PC-9 (cell line): ENCODE measurements at regions not wholly inside any gene's neighbourhood (a gene's known extent, or its start where the extent isn't known, plus 50 kb on each side); places are given as distances from the start of the nearest gene placed in this dataset.

Experiments used
- BruUV-seq: library from RNA; stranded (reverse); fragments of 400-500 nt; replicated peaks from 2 replicates; lab custom pipeline; 2021; lab: Mats Ljungman, UMichigan
- CTCF ChIA-PET: fragments of 300-600 bp; sonication (Branson Sonifier 250); formaldehyde crosslinking; loops from one replicate; lab custom pipeline; 2022; ENCODE audit warnings: antibody characterized with exemption; lab: Charles Lee
- POLR2A ChIA-PET: fragments of 300-600 bp; sonication (Branson Sonifier 250); formaldehyde crosslinking; loops from one replicate; lab custom pipeline; 2022; ENCODE audit warnings: antibody characterized with exemption; ENCODE audit not compliant: unreplicated experiment; lab: Charles Lee
- DNase-seq, 2 experiments: peaks; one replicate each; pipeline versions ENCODE4 v3.0.0 to v3.0.0-alpha.2; 2015 to 2022; ENCODE audit warnings: mixed read lengths in 1 of 2
- H2AFZ ChIP-seq: fragments of 200-600 bp; sonication (generic); 2 replicates; pipeline ENCODE4 v1.8.1; 2017; ENCODE audit warnings: antibody characterized with exemption
- H3F3A ChIP-seq: fragments of 200-600 bp; sonication (generic); 2 replicates; pipeline ENCODE4 v1.8.1; 2017; ENCODE audit warnings: antibody characterized with exemption, mild to moderate bottlenecking, low read depth; ENCODE audit not compliant: insufficient read depth
- H3K27ac ChIP-seq: fragments of 200-600 bp; sonication (generic); 2 replicates; pipeline ENCODE4 v1.6.1; 2016; ENCODE audit warnings: mixed run types
- H3K27me3 ChIP-seq: fragments of 200-600 bp; sonication (generic); 2 replicates; pipeline ENCODE4 v1.6.1; 2016; ENCODE audit warnings: low read depth, mixed run types; ENCODE audit not compliant: insufficient read depth
- H3K36me3 ChIP-seq: fragments of 200-600 bp; sonication (generic); 2 replicates; pipeline ENCODE4 v1.6.1; 2016; ENCODE audit warnings: low read depth, mixed run types
- H3K4me1 ChIP-seq: fragments of 200-600 bp; sonication (generic); replicated peaks from 2 replicates; pipeline ENCODE4 v1.6.1; 2016; ENCODE audit warnings: mixed run types; ENCODE audit not compliant: insufficient read depth
- H3K4me2 ChIP-seq: fragments of 200-600 bp; sonication (generic); 2 replicates; pipeline ENCODE4 v1.6.1; 2017; ENCODE audit warnings: mixed run types
- H3K4me3 ChIP-seq: fragments of 200-600 bp; sonication (generic); 2 replicates; pipeline ENCODE4 v1.6.1; 2016; ENCODE audit warnings: mixed run types
- H3K79me2 ChIP-seq: fragments of 200-600 bp; sonication (generic); 2 replicates; pipeline ENCODE4 v1.6.1; 2017; ENCODE audit warnings: low read depth, mixed run types
- H3K9me2 ChIP-seq: fragments of 200-600 bp; sonication (generic); 2 replicates; pipeline ENCODE4 v1.8.1; 2017; ENCODE audit warnings: mild to moderate bottlenecking; ENCODE audit not compliant: insufficient read depth
- H3K9me3 ChIP-seq: fragments of 200-600 bp; sonication (generic); 2 replicates; pipeline ENCODE4 v1.8.1; 2016; ENCODE audit warnings: low read depth; ENCODE audit not compliant: insufficient read depth
- H4K20me1 ChIP-seq: fragments of 200-600 bp; sonication (generic); 2 replicates; pipeline ENCODE4 v1.8.1; 2017; ENCODE audit not compliant: insufficient read depth
- CTCF ChIP-seq: fragments of 200-600 bp; sonication (generic); conservative IDR thresholded peaks from 2 replicates; pipeline ENCODE4 v1.6.1; 2017; ENCODE audit warnings: mixed run types, antibody characterized with exemption, mild to moderate bottlenecking, moderate library complexity
- EZH2 ChIP-seq: fragments of 200-600 bp; sonication (generic); IDR thresholded peaks from 2 replicates; pipeline ENCODE4 v1.8.0; 2017; ENCODE audit warnings: antibody characterized with exemption, low read depth
- intact Hi-C: fragments of 100-400 bp; cut with micrococcal nuclease; formaldehyde crosslinking; loops from one replicate; pipeline ENCODE4 v1.10.0; 2022; ENCODE audit not compliant: unreplicated experiment

- BruUV-seq = no TSS peak
- CTCF ChIA-PET = no interaction called here
- H3K27ac ChIP-seq = no peak overlapping the region
- H3K27me3 ChIP-seq = 0 out of 2 replicates have a peak, but pooled peaks cover 10% of the 10 kb centered on the region
- TF ChIP-seq EZH2 (no peak), CTCF (no peak)
- no peaks in the 10 kb centered on the region for H3K36me3 ChIP-seq
- POLR2A ChIA-PET = no interaction called here
- H3K9me3 ChIP-seq = no peaks in the 10 kb centered on the region
- no peak overlapping the region for H3K4me3 ChIP-seq
- H3K4me1 ChIP-seq = no peaks in the 10 kb centered on the region
- H3K4me2 ChIP-seq = no peak overlapping the region
- no peak overlapping the region for H2AFZ ChIP-seq
- DNase-seq = no peak
- H3K9me2 ChIP-seq = no peaks in the 10 kb centered on the region
- no peaks in the 10 kb centered on the region for H3K79me2 ChIP-seq
- intact Hi-C loops = no loop called here
- H3F3A ChIP-seq = no peaks in the 10 kb centered on the region
- no peaks in the 10 kb centered on the region for H4K20me1 ChIP-seq
Observed at GRCh38 chr17:15039366-15039765, 225.8 kb downstream of the PMP22 start.

- Histone ChIP-seq H3K27ac (no peak overlapping the region), H3K4me3 (no peak overlapping the region), H3K4me1 (no peaks in the 10 kb centered on the region), H3K36me3 (no peaks in the 10 kb centered on the region), H3K9me3 (no peaks in the 10 kb centered on the region), H3K27me3 (0 out of 2 replicates have a peak, but pooled peaks cover 8% of the 10 kb centered on the region), H3K4me2 (no peak overlapping the region), H4K20me1 (no peaks in the 10 kb centered on the region), H3K79me2 (no peaks in the 10 kb centered on the region), H3F3A (no peaks in the 10 kb centered on the region), H2AFZ (no peak overlapping the region), H3K9me2 (no peaks in the 10 kb centered on the region)
- POLR2A ChIA-PET = no interaction called here
- no peak for DNase-seq
- no TSS peak for BruUV-seq
- intact Hi-C loops = no loop called here
- no peak for TF ChIP-seq CTCF
- TF ChIP-seq EZH2 = no peak
- CTCF ChIA-PET = no interaction called here
Observed at GRCh38 chr17:15038656-15039055, 226.5 kb downstream of the PMP22 start.

DNA sequence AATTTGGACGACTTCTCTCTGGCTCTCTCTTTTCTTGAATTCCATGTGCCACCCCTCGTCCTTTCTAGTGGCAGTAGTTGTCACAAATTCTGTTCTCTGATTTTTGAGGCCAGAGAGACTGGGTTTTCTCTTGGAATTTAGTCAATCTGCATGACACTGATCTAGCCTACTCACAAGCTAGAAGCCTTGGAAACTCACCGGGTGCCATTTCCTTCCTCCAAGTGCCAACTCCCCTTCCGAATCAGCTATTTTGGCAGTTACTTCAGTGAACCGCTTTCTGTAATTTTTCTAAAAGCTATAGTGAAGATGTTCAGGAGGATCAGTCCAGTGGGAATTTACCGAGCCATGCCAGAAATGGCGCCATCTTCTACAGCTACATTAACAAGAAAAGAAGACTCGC, 228.9 kb downstream of the PMP22 start:
- Histone ChIP-seq H3K27me3 (peaks cover 11% of the 10 kb centered on the region; the same call in 1 of the 2 replicates), H2AFZ (no peak overlapping the region), H3K4me3 (no peak overlapping the region), H3K9me3 (no peaks in the 10 kb centered on the region), H3F3A (no peaks in the 10 kb centered on the region), H3K4me1 (no peaks in the 10 kb centered on the region), H4K20me1 (no peaks in the 10 kb centered on the region), H3K9me2 (no peaks in the 10 kb centered on the region), H3K4me2 (no peak overlapping the region), H3K27ac (no peak overlapping the region), H3K36me3 (no peaks in the 10 kb centered on the region), H3K79me2 (no peaks in the 10 kb centered on the region)
- BruUV-seq = no TSS peak
- TF ChIP-seq CTCF (no peak), EZH2 (no peak)
- intact Hi-C loops = no loop called here
- CTCF ChIA-PET = no interaction called here
- no peak for DNase-seq
- POLR2A ChIA-PET = no interaction called here
